Bronchial epithelial cell (primary cell): ENCODE measurements at regions not wholly inside any gene's neighbourhood (a gene's known extent, or its start where the extent isn't known, plus 50 kb on each side); places are given as distances from the start of the nearest gene placed in this dataset.

Experiments used
- DNase-seq: peaks from one replicate; pipeline ENCODE4 v3.0.0-alpha.2; 2010; ENCODE audit warnings: low read depth
- FAIRE-seq: peaks from 2 replicates; lab custom pipeline; 2011; peaks lifted over from hg19 to GRCh38; lab: Jason Lieb, UNC
- H3K27me3 ChIP-seq: 2 replicates; pipeline ENCODE4 v1.5.1; 2011; ENCODE audit warnings: low read length; ENCODE audit not compliant: control insufficient read depth, insufficient read depth
- H3K36me3 ChIP-seq: 2 replicates; pipeline ENCODE4 v1.5.1; 2011; ENCODE audit warnings: low read length; ENCODE audit not compliant: control insufficient read depth, insufficient read depth
- H3K4me3 ChIP-seq: 2 replicates; pipeline ENCODE4 v1.5.1; 2011; ENCODE audit warnings: mild to moderate bottlenecking, low read depth, low read length, control low read depth
- CTCF ChIP-seq: IDR thresholded peaks from 2 replicates; pipeline ENCODE4 v1.5.1; 2011; ENCODE audit warnings: mild to moderate bottlenecking, moderate library complexity, low read length, control low read depth, inconsistent platforms; ENCODE audit not compliant: insufficient read depth, severe bottlenecking

DNA sequence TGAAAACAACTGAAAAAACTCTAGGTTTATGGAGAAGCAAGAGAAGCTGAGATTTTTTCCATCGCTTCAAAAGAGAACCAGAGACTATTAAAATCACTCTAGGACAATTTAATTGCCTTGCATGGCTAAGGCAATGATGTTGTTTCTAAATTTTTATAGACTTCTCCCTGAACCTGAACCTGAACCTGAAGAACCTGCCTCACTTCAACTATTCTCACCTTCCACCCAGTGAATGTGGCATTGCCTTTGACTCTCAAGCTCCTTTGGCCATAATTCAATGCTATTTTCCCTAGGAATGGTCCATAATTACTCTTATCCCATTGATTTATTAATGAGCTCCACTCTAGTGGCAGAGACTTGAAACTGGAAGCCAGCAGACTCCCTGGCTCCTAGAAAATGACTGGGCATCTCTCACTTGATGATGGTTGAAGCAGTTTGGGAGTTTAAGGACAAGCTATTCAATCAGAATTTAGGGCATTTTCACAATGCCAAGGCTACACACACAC lies 303.8 kb upstream of the UBE2E3 start:
- DNase-seq (peak; percentile 10), FAIRE-seq (no peak)
- no peak overlapping the region for H3K4me3 ChIP-seq
- H3K36me3 ChIP-seq, result no peaks in the 10 kb centered on the region
- TF ChIP-seq CTCF, result no peak
- no peaks in the 10 kb centered on the region for H3K27me3 ChIP-seq

DNA sequence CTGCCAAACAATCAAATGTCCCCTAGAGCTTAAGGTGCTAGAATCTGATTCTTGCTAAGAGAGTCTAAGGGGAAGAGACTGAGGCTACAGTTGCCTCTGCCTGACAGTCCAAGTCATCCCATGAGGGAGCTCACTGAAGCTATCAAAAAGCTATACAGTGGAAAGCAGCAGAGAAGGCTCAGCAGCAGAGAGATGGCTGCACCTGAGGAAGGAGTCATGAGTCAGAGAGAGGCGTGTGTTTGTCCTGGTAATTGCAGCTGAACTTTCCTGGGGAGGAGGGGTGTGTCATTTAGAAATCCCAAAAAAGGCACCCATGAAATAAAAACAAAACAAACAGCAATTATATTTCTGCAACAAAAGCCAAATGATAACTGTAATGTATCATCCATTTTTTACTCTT lies 305.2 kb upstream of the UBE2E3 start:
- DNase-seq, result peak; percentile 56
- H3K27me3 ChIP-seq, result no peaks in the 10 kb centered on the region
- H3K4me3 ChIP-seq, result no peak overlapping the region
- no peak for TF ChIP-seq CTCF
- no peak for FAIRE-seq
- H3K36me3 ChIP-seq, result no peaks in the 10 kb centered on the region

- FAIRE-seq (no peak), DNase-seq (no peak)
- Histone ChIP-seq H3K4me3 (no peak overlapping the region), H3K27me3 (no peaks in the 10 kb centered on the region), H3K36me3 (no peaks in the 10 kb centered on the region)
- no peak for TF ChIP-seq CTCF
Measured at GRCh38 chr2:180672377-180672776, 308.0 kb upstream of the UBE2E3 start.

DNA sequence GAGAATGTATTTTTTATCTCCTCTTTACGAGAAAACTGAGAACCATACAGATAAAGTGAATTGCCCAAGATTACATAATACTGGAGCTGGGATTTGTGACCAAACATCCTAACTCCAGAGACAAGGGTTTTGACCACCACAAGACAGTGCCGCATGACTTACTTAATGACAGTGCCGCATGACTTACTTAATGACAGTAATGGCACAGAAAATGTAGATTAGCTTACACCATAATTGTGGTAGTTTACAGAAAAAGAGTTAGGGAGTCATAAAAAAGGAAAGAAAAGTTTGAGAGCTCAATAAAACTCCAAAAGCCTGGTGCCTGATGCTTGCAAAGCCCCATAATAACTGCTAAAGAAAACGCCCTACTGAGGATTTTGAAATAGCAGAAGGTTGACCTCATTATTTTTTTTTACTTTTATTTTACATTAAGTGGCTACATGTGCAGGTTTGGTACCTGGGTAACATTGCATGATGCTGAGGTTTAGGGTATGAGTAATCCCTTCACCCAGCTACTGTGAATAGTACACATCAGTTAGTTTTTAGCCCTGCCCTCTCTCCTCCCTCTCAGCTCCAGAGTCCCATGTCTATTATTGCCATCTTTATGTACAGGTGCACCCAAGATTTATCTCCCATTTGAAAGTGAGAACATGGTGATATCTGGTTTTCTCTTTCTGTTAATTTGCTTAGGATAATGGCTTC lies 310.0 kb upstream of the UBE2E3 start:
- DNase-seq (peak; percentile 53), FAIRE-seq (no peak)
- Histone ChIP-seq H3K27me3 (no peaks in the 10 kb centered on the region), H3K4me3 (no peak overlapping the region), H3K36me3 (no peaks in the 10 kb centered on the region)
- TF ChIP-seq CTCF, result no peak

- Histone ChIP-seq H3K27me3 (no peaks in the 10 kb centered on the region), H3K4me3 (no peak overlapping the region), H3K36me3 (no peaks in the 10 kb centered on the region)
- DNase-seq (no peak), FAIRE-seq (no peak)
- no peak for TF ChIP-seq CTCF
Measured at GRCh38 chr2:180669016-180669415, 311.4 kb upstream of the UBE2E3 start.

DNA sequence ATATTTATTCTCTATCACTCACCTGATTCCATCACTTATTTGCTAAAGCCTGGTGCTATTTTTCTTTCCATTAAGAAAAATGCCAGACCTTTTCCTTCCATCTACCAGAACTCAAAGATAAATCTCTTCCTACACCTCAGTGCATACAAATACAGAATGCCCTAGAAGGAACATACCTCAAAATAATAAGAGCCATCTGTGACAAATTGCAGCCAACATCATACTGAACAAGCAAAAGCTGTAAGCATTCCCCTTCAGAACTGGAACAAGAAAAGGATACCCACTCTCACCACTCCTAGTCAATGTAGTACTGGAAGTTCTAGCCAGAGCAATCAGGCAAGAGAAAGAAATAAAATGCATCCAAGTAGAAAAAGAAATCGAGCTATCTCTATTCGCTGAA lies 315.9 kb upstream of the UBE2E3 start:
- no peak for DNase-seq
- no peak for FAIRE-seq
- H3K4me3 ChIP-seq, result no peak overlapping the region
- H3K27me3 ChIP-seq, result no peaks in the 10 kb centered on the region
- no peak for TF ChIP-seq CTCF
- no peaks in the 10 kb centered on the region for H3K36me3 ChIP-seq
